CD14-positive monocyte (primary cell): ENCODE measurements at regions not wholly inside any gene's neighbourhood (a gene's known extent, or its start where the extent isn't known, plus 50 kb on each side); places are given as distances from the start of the nearest gene placed in this dataset.

Experiments
- DNase-seq, 3 donors: peaks; one replicate each; pipeline ENCODE4 v3.0.0-alpha.2; 2011 to 2022
- H2AFZ ChIP-seq: 2 replicates; pipeline ENCODE4 v1.6.0; 2012; ENCODE audit warnings: mild to moderate bottlenecking, low read depth, low read length, inconsistent platforms; ENCODE audit not compliant: insufficient read depth, poor library complexity, severe bottlenecking
- H3K27ac ChIP-seq, 2 donors: 1 replicate in 1 of 2; 2 replicates in 1 of 2; pipeline ENCODE4 v1.5.1; 2012 to 2013; ENCODE audit warnings: low read length in 2 of 2, control low read depth in 1 of 2, inconsistent platforms in 1 of 2, low read depth in 1 of 2, mild to moderate bottlenecking in 1 of 2
- H3K27me3 ChIP-seq, 2 donors: one replicate each; pipeline versions ENCODE4 v1.6.0 to v1.6.1; 2011 to 2013; ENCODE audit warnings: low read length in 2 of 2; ENCODE audit not compliant: control insufficient read depth in 2 of 2, insufficient read depth in 2 of 2
- H3K36me3 ChIP-seq, 2 donors: replicated peaks in 1 of 2; 1 replicate in 1 of 2; 2 replicates in 1 of 2; pipeline versions ENCODE4 v1.5.1 to v1.6.1; 2012 to 2013; ENCODE audit warnings: low read length in 2 of 2, control low read depth in 1 of 2, inconsistent platforms in 1 of 2, mild to moderate bottlenecking in 1 of 2; ENCODE audit not compliant: insufficient read depth in 2 of 2, control insufficient read depth in 1 of 2
- H3K4me1 ChIP-seq, 2 donors: 1 replicate in 1 of 2; 2 replicates in 1 of 2; pipeline versions ENCODE4 v1.5.1 to v1.6.1; 2012 to 2013; ENCODE audit warnings: low read length in 2 of 2, control low read depth in 1 of 2, inconsistent platforms in 1 of 2, mild to moderate bottlenecking in 1 of 2, moderate library complexity in 1 of 2; ENCODE audit not compliant: insufficient read depth in 2 of 2, control insufficient read depth in 1 of 2
- H3K4me2 ChIP-seq: replicated peaks from 2 replicates; pipeline ENCODE3; 2012; ENCODE audit warnings: low read length, moderate library complexity, mild to moderate bottlenecking; ENCODE audit not compliant: poor library complexity, severe bottlenecking; ENCODE audit errors: extremely low read depth
- H3K4me3 ChIP-seq, 3 experiments: fragments of 200-600 bp in 1 of 3; sonication (generic) in 1 of 3; replicated peaks in 1 of 3; 1 replicate in 2 of 3; 2 replicates in 1 of 3; pipeline ENCODE4 v1.5.1; 2011 to 2013; ENCODE audit warnings: low read length in 3 of 3, mild to moderate bottlenecking in 3 of 3, control low read depth in 2 of 3, low read depth in 2 of 3, inconsistent platforms in 1 of 3, moderate library complexity in 1 of 3
- H3K79me2 ChIP-seq: 2 replicates; pipeline ENCODE4 v1.6.0; 2012; ENCODE audit warnings: mild to moderate bottlenecking, control low read depth, inconsistent platforms, low read length, moderate library complexity; ENCODE audit not compliant: insufficient read depth
- H3K9ac ChIP-seq: 2 replicates; pipeline ENCODE4 v1.6.0; 2017; ENCODE audit warnings: low read length, mild to moderate bottlenecking; ENCODE audit not compliant: insufficient read depth, poor library complexity, severe bottlenecking
- H3K9me3 ChIP-seq, 2 donors: replicated peaks in 1 of 2; 1 replicate in 1 of 2; 2 replicates in 1 of 2; pipeline versions ENCODE4 v1.5.1 to v1.6.1; 2012 to 2013; ENCODE audit warnings: low read length in 2 of 2, control low read depth in 1 of 2; ENCODE audit not compliant: control insufficient read depth in 1 of 2, insufficient read depth in 1 of 2
- H4K20me1 ChIP-seq: 2 replicates; pipeline ENCODE4 v1.6.0; 2012; ENCODE audit warnings: mild to moderate bottlenecking, low read length, control low read depth, moderate library complexity; ENCODE audit not compliant: insufficient read depth
- H3K27ac Mint-ChIP-seq, 7 donors: one replicate each; pipeline ENCODE4 v1.8.0; 2020; ENCODE audit warnings: mild to moderate bottlenecking in 7 of 7, mixed read lengths in 7 of 7, moderate library complexity in 6 of 7, inconsistent platforms in 2 of 7
- H3K27me3 Mint-ChIP-seq, 3 donors: one replicate each; pipeline ENCODE4 v1.8.0; 2021 to 2022; ENCODE audit warnings: low read depth in 3 of 3, mild to moderate bottlenecking in 3 of 3, mixed read lengths in 3 of 3, moderate library complexity in 3 of 3, inconsistent platforms in 1 of 3
- H3K36me3 Mint-ChIP-seq, 2 donors: one replicate each; pipeline ENCODE4 v1.8.0; 2020; ENCODE audit warnings: mixed read lengths in 2 of 2, inconsistent platforms in 1 of 2, mild to moderate bottlenecking in 1 of 2
- H3K4me1 Mint-ChIP-seq: one replicate; pipeline ENCODE4 v1.8.0; 2020; ENCODE audit warnings: mild to moderate bottlenecking, mixed read lengths
- H3K4me3 Mint-ChIP-seq, 2 donors: one replicate each; pipeline ENCODE4 v1.8.0; 2020; ENCODE audit warnings: mild to moderate bottlenecking in 2 of 2, mixed read lengths in 2 of 2, moderate library complexity in 1 of 2
- H3K9me3 Mint-ChIP-seq, 7 donors: one replicate each; pipeline ENCODE4 v1.8.0; 2020 to 2022; ENCODE audit warnings: mixed read lengths in 7 of 7, mild to moderate bottlenecking in 6 of 7, moderate library complexity in 6 of 7, inconsistent platforms in 2 of 7
- CTCF ChIP-seq: fragments of 200-600 bp; IDR thresholded peaks from one replicate; pipeline ENCODE4 v1.8.0; 2022; ENCODE audit warnings: antibody characterized with exemption, mild to moderate bottlenecking
- WGBS: methylation state at CpG from one replicate; pipeline ENCODE4 v1.1.5; 2013; ENCODE audit warnings: missing lambda C conversion rate; ENCODE audit not compliant: insufficient coverage; 5-methylcytosine and 5-hydroxymethylcytosine counted together
- intact Hi-C, 2 donors: fragments of 100-400 bp; cut with micrococcal nuclease; formaldehyde crosslinking; loops; one replicate each; pipeline versions ENCODE4 v1.15.0 to v1.15.1; 2023

- no peak overlapping the region for H3K4me3 Mint-ChIP-seq
- H3K9ac ChIP-seq = no peak overlapping the region
- peaks cover 9 to 21% (median 15%) of the 10 kb centered on the region in 7 donors for H3K9me3 Mint-ChIP-seq
- peaks cover 5 to 13% of the 10 kb centered on the region in 2 donors for H3K4me1 ChIP-seq
- H3K4me1 Mint-ChIP-seq = peaks cover 13% of the 10 kb centered on the region
- no peaks in the 10 kb centered on the region for H3K36me3 ChIP-seq
- H3K27me3 ChIP-seq = no peaks in the 10 kb centered on the region
- no peak overlapping the region for H2AFZ ChIP-seq
- intact Hi-C loops = no loop called here
- H3K27ac Mint-ChIP-seq = no peak overlapping the region
- H3K27ac ChIP-seq = no peak overlapping the region
- H3K79me2 ChIP-seq = no peaks in the 10 kb centered on the region
- H3K27me3 Mint-ChIP-seq = peaks cover 3 to 17% (median 8%) of the 10 kb centered on the region in 3 donors
- peaks cover 6% of the 10 kb centered on the region in 2 donors for H3K9me3 ChIP-seq
- H3K4me2 ChIP-seq = no peak overlapping the region
- no peak for DNase-seq
- H3K4me3 ChIP-seq = no peak overlapping the region
- 65% methylated on average over 5 of the region's 7 CpGs for WGBS
- no peak for TF ChIP-seq CTCF
- no peaks in the 10 kb centered on the region for H3K36me3 Mint-ChIP-seq
- no peaks in the 10 kb centered on the region for H4K20me1 ChIP-seq
Measured at GRCh38 chr17:77735566-77736198, 222.8 kb upstream of the TNRC6C start.

- H3K27ac ChIP-seq = no peak overlapping the region
- no peak for DNase-seq
- no peak overlapping the region for H3K4me2 ChIP-seq
- H3K4me1 ChIP-seq = peaks cover 5 to 13% of the 10 kb centered on the region in 2 donors
- no peaks in the 10 kb centered on the region for H4K20me1 ChIP-seq
- no peak for TF ChIP-seq CTCF
- WGBS = 96% methylated on average over 17 of the region's 17 CpGs
- no peaks in the 10 kb centered on the region for H3K27me3 ChIP-seq
- no peak overlapping the region for H3K4me3 ChIP-seq
- intact Hi-C loops = no loop called here
- Mint-ChIP-seq H3K4me3 (no peak overlapping the region), H3K9me3 (peaks cover 9 to 21% (median 15%) of the 10 kb centered on the region in 7 donors), H3K27ac (no peak overlapping the region), H3K27me3 (peaks cover 3 to 18% (median 8%) of the 10 kb centered on the region in 3 donors), H3K36me3 (no peaks in the 10 kb centered on the region), H3K4me1 (peaks cover 13% of the 10 kb centered on the region)
- H2AFZ ChIP-seq = no peak overlapping the region
- H3K9me3 ChIP-seq = peaks cover 6% of the 10 kb centered on the region in 2 donors
- H3K36me3 ChIP-seq = no peaks in the 10 kb centered on the region
- H3K9ac ChIP-seq = no peak overlapping the region
- H3K79me2 ChIP-seq = no peaks in the 10 kb centered on the region
Measured at GRCh38 chr17:77736199-77736585, 222.3 kb upstream of the TNRC6C start.
